ENCODE measurements at regions not wholly inside any gene's neighbourhood (a gene's known extent, or its start where the extent isn't known, plus 50 kb on each side); places are given as distances from the start of the nearest gene placed in this dataset.
"Not testable (repeated sequence)": the region's sequence is repeated elsewhere in the genome, so short reads cannot be mapped to it uniquely, and the experiment has no call there.

DNA sequence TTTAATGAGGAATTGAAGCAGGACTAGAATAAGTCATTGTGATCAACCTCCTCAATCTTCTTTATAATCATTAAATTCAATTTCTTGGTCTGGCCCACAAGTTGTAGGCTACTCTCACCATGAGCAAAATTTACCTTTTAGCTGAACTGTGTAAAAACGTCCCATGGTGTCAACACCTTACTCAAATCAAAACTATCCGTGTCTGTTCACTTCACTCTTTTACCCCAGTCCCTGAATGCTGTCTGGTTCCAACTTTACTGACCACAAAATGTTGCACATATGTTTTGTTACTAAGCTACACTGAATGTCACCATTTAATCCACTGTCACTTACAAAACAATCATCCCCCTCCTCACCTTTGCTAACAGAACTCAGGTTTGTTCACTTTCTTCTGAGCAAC, 951.6 kb upstream of the SLC39A10 start:
- Histone ChIP-seq H3K4me3 (ENCODE audit: low read depth, low read length) (no peak overlapping the region), H3K27me3 (ENCODE audit: control insufficient read depth, insufficient read depth, low read length) (no peaks in the 10 kb centered on the region), H3K36me3 (ENCODE audit: control insufficient read depth, insufficient read depth, low read length) (no peaks in the 10 kb centered on the region), H3K4me1 (ENCODE audit: control insufficient read depth, insufficient read depth, low read length) (no peaks in the 10 kb centered on the region), H3K9me3 (ENCODE audit: control insufficient read depth, insufficient read depth, low read length) (no peaks in the 10 kb centered on the region), H3K27ac (ENCODE audit: low read depth, low read length) (no peak overlapping the region)
- DNase-seq (ENCODE audit: low read depth in 4 of 6, low spot score in 6 of 6) = no peak
- 91% methylated on average over 2 of the region's 2 CpGs for WGBS (ENCODE audit: insufficient coverage)

- no peak for DNase-seq (ENCODE audit: low read depth in 4 of 6, low spot score in 6 of 6)
- H3K36me3 ChIP-seq (ENCODE audit: control insufficient read depth, insufficient read depth, low read length) = no peaks in the 10 kb centered on the region
- H3K4me3 ChIP-seq (ENCODE audit: low read depth, low read length) = no peak overlapping the region
- no peaks in the 10 kb centered on the region for H3K9me3 ChIP-seq (ENCODE audit: control insufficient read depth, insufficient read depth, low read length)
- H3K27ac ChIP-seq (ENCODE audit: low read depth, low read length) = no peak overlapping the region
- no peaks in the 10 kb centered on the region for H3K4me1 ChIP-seq (ENCODE audit: control insufficient read depth, insufficient read depth, low read length)
- no peaks in the 10 kb centered on the region for H3K27me3 ChIP-seq (ENCODE audit: control insufficient read depth, insufficient read depth, low read length)
Measured at GRCh38 chr2:194700726-194701125, 956.3 kb upstream of the SLC39A10 start.

DNA sequence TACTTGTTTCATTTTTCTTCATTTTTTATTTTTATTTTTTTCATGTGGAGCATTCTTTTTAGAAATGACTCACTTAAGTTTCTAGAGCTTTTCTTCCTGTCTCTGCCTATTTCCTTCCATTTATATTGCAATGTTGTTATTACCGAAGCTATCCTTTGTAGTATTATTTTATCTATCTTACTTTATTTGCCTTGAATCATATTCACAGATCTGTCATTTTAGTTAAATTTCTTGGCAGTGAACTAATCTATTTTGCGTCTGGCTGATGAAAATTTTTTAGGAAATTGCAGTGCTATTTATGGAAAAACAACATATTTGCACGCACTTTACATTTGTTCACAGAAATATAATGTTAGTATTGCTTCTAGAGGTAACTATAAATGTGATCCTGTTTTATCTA, 956.9 kb upstream of the SLC39A10 start:
- Histone ChIP-seq H3K4me1 (ENCODE audit: control insufficient read depth, insufficient read depth, low read length) (no peaks in the 10 kb centered on the region), H3K4me3 (ENCODE audit: low read depth, low read length) (no peak overlapping the region), H3K9me3 (ENCODE audit: control insufficient read depth, insufficient read depth, low read length) (no peaks in the 10 kb centered on the region), H3K36me3 (ENCODE audit: control insufficient read depth, insufficient read depth, low read length) (no peaks in the 10 kb centered on the region), H3K27me3 (ENCODE audit: control insufficient read depth, insufficient read depth, low read length) (no peaks in the 10 kb centered on the region), H3K27ac (ENCODE audit: low read depth, low read length) (no peak overlapping the region)
- WGBS (ENCODE audit: insufficient coverage) = no CpG with 5 or more reads among the region's 3 CpGs
- DNase-seq (ENCODE audit: low read depth in 4 of 6, low spot score in 6 of 6) = no peak

DNA sequence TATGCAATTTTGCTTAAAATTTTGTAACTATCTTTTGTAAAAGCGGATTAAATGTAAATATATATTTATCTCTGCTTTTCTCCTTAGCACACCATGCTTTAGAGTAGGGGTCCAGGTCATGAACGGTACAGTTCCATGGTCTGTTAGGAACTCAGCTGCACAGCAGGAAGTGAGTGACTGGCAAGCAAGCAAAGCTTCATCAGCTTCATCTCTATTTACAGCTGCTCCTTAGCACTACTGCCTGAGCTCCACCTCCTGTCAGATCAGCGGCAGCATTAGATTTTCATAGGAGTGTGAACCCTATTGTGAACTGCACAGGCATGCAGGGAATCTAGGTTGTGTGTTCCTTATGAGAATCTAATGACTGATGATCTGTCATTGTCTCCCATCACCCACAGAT, 959.0 kb upstream of the SLC39A10 start:
- H3K27ac ChIP-seq (ENCODE audit: low read depth, low read length) = no peak overlapping the region
- H3K36me3 ChIP-seq (ENCODE audit: control insufficient read depth, insufficient read depth, low read length) = no peaks in the 10 kb centered on the region
- 57% methylated on average over 2 of the region's 3 CpGs for WGBS (ENCODE audit: insufficient coverage)

DNA sequence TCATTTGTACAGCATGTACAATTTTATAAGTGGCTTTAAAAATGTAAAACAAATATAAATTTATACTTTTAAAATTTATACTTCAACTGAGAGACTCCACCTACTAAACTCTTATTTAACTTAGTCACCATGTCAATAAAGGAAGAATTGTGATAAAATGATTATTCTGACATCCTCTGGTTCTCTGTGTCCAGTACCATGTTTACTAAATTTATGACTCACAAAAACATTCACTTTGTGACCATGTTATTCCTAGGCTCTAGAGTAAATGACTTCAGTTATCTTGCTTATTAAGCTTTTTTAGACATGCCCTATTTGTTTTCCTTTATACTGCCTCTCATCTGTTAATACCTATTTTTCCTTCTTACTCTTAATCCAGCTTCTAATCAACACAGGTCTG, 959.6 kb upstream of the SLC39A10 start:
- DNase-seq (ENCODE audit: low read depth in 4 of 6, low spot score in 6 of 6) = no peak
- Histone ChIP-seq H3K36me3 (ENCODE audit: control insufficient read depth, insufficient read depth, low read length) (no peaks in the 10 kb centered on the region), H3K9me3 (ENCODE audit: control insufficient read depth, insufficient read depth, low read length) (no peaks in the 10 kb centered on the region), H3K4me1 (ENCODE audit: control insufficient read depth, insufficient read depth, low read length) (no peaks in the 10 kb centered on the region), H3K4me3 (ENCODE audit: low read depth, low read length) (no peak overlapping the region), H3K27ac (ENCODE audit: low read depth, low read length) (no peak overlapping the region), H3K27me3 (ENCODE audit: control insufficient read depth, insufficient read depth, low read length) (no peaks in the 10 kb centered on the region)

More for the DNA sequence above, 959.0 kb upstream of the SLC39A10 start:
- no peaks in the 10 kb centered on the region for H3K9me3 ChIP-seq (ENCODE audit: control insufficient read depth, insufficient read depth, low read length)
- no peaks in the 10 kb centered on the region for H3K4me1 ChIP-seq (ENCODE audit: control insufficient read depth, insufficient read depth, low read length)
- no peak for DNase-seq (ENCODE audit: low read depth in 4 of 6, low spot score in 6 of 6)
- no peaks in the 10 kb centered on the region for H3K27me3 ChIP-seq (ENCODE audit: control insufficient read depth, insufficient read depth, low read length)
- H3K4me3 ChIP-seq (ENCODE audit: low read depth, low read length) = no peak overlapping the region

DNA sequence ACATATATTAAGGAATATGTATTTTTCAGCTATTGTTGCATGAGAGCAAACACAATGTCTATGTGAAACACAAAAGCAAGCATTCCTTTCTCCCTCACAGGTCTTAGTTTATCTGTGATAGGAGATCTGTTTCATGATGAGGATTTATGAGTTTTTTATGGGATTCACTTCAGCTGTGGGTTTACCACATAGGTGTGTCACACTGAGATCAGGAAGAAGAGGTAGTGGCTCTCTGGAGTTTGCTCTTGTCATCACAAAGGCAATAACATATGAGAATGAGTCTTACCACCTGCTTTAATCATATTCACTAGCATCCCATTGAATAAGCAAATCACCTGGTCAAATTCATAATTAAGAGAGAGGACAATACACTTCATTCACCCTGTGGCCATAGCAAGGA, 960.3 kb upstream of the SLC39A10 start:
- H3K4me3 ChIP-seq (ENCODE audit: low read depth, low read length) = no peak overlapping the region
- H3K9me3 ChIP-seq (ENCODE audit: control insufficient read depth, insufficient read depth, low read length) = no peaks in the 10 kb centered on the region
- H3K4me1 ChIP-seq (ENCODE audit: control insufficient read depth, insufficient read depth, low read length) = no peaks in the 10 kb centered on the region
- no peaks in the 10 kb centered on the region for H3K36me3 ChIP-seq (ENCODE audit: control insufficient read depth, insufficient read depth, low read length)
- no peaks in the 10 kb centered on the region for H3K27me3 ChIP-seq (ENCODE audit: control insufficient read depth, insufficient read depth, low read length)
- no peak for DNase-seq (ENCODE audit: low read depth in 4 of 6, low spot score in 6 of 6)
- H3K27ac ChIP-seq (ENCODE audit: low read depth, low read length) = no peak overlapping the region

DNA sequence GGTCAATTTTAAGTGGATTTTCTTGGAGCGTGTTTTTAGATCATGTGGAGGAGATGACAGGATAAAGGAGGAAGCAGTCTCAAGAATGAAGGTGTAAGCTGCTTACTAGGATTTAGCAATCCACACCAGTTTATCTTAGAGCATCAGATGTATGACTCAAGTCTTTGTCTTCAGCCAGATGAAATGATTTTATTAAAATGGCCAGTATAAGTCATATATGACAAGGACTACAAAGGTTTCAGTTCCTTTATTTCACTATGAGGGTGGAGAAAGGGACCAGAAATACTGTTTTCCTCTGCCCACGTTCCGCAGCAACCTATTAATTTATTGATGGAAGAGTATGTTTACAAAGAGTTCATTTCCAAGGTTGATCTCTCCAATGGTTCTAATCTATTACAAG, 970.5 kb upstream of the SLC39A10 start:
- Histone ChIP-seq H3K27me3 (ENCODE audit: control insufficient read depth, insufficient read depth, low read length) (no peaks in the 10 kb centered on the region), H3K4me1 (ENCODE audit: control insufficient read depth, insufficient read depth, low read length) (no peaks in the 10 kb centered on the region), H3K4me3 (ENCODE audit: low read depth, low read length) (no peak overlapping the region), H3K27ac (ENCODE audit: low read depth, low read length) (no peak overlapping the region), H3K36me3 (ENCODE audit: control insufficient read depth, insufficient read depth, low read length) (no peaks in the 10 kb centered on the region), H3K9me3 (ENCODE audit: control insufficient read depth, insufficient read depth, low read length) (no peaks in the 10 kb centered on the region)
- no peak for DNase-seq (ENCODE audit: low read depth in 4 of 6, low spot score in 6 of 6)
- WGBS (ENCODE audit: insufficient coverage) = no CpG with 5 or more reads among the region's 3 CpGs

- no peaks in the 10 kb centered on the region for H3K4me1 ChIP-seq (ENCODE audit: control insufficient read depth, insufficient read depth, low read length)
- H3K4me3 ChIP-seq (ENCODE audit: low read depth, low read length) = no peak overlapping the region
- WGBS (ENCODE audit: insufficient coverage) = no CpG with 5 or more reads among the region's 1 CpG
- no peak for DNase-seq (ENCODE audit: low read depth in 4 of 6, low spot score in 6 of 6)
- no peaks in the 10 kb centered on the region for H3K36me3 ChIP-seq (ENCODE audit: control insufficient read depth, insufficient read depth, low read length)
- H3K9me3 ChIP-seq (ENCODE audit: control insufficient read depth, insufficient read depth, low read length) = no peaks in the 10 kb centered on the region
- H3K27me3 ChIP-seq (ENCODE audit: control insufficient read depth, insufficient read depth, low read length) = no peaks in the 10 kb centered on the region
- no peak overlapping the region for H3K27ac ChIP-seq (ENCODE audit: low read depth, low read length)
Measured at GRCh38 chr2:194674043-194674442, 983.0 kb upstream of the SLC39A10 start.

- H3K9me3 ChIP-seq (ENCODE audit: control insufficient read depth, insufficient read depth, low read length) = no peaks in the 10 kb centered on the region
- H3K4me1 ChIP-seq (ENCODE audit: control insufficient read depth, insufficient read depth, low read length) = no peaks in the 10 kb centered on the region
- H3K27me3 ChIP-seq (ENCODE audit: control insufficient read depth, insufficient read depth, low read length) = no peaks in the 10 kb centered on the region
- DNase-seq (ENCODE audit: low read depth in 4 of 6, low spot score in 6 of 6) = no peak
- no peak overlapping the region for H3K4me3 ChIP-seq (ENCODE audit: low read depth, low read length)
- H3K36me3 ChIP-seq (ENCODE audit: control insufficient read depth, insufficient read depth, low read length) = no peaks in the 10 kb centered on the region
- no peak overlapping the region for H3K27ac ChIP-seq (ENCODE audit: low read depth, low read length)
- 100% methylated on average over 2 of the region's 3 CpGs for WGBS (ENCODE audit: insufficient coverage)
Measured at GRCh38 chr2:194672994-194673393, 984.0 kb upstream of the SLC39A10 start.

DNA sequence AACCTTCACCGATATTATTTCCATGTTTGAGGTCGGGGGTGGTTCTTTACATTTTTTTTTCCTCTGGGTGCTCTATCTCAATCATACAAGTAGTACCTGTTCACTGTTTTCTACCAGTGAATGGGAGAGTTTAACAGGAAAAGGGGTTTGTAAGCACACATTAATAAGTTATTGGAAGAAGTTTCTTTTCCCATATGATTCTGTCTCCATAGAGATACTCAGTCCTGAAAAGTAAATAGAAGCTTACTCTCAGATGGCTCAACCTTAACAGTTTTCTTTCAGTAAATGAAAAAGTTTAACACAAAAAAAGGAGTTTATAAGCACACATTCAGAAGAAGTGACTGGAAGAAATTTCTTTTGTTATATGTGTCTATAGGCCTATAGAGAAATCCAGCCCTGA, 995.6 kb upstream of the SLC39A10 start:
- Histone ChIP-seq H3K4me3 (ENCODE audit: low read depth, low read length) (no peak overlapping the region), H3K4me1 (ENCODE audit: control insufficient read depth, insufficient read depth, low read length) (no peaks in the 10 kb centered on the region), H3K9me3 (ENCODE audit: control insufficient read depth, insufficient read depth, low read length) (no peaks in the 10 kb centered on the region), H3K27me3 (ENCODE audit: control insufficient read depth, insufficient read depth, low read length) (no peaks in the 10 kb centered on the region), H3K27ac (ENCODE audit: low read depth, low read length) (no peak overlapping the region), H3K36me3 (ENCODE audit: control insufficient read depth, insufficient read depth, low read length) (no peaks in the 10 kb centered on the region)
- WGBS (ENCODE audit: insufficient coverage) = no CpG with 5 or more reads among the region's 2 CpGs
- DNase-seq (ENCODE audit: low read depth in 4 of 6, low spot score in 6 of 6) = no peak

DNA sequence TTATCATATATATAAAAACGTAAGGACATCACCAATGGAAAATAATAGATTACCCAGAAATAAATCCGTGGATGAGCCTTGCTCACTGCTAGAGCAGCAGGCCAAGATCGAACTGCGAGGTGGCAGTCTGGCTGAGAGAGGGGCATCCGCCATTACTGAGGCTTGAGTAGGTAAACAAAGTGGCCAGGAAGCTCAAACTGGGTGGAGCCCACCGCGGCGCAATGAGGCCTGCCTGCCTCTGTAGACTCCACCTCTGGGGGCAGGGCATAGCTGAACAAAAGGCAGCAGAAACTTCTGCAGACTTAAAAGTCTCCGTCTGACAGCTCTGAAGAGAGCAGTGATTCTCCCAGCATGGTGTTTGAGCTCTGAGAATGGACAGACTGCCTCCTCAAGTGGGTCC, 1018.0 kb upstream of the SLC39A10 start:
- not testable (repeated sequence) for H3K27ac ChIP-seq (ENCODE audit: low read depth, low read length); H3K4me3 ChIP-seq (ENCODE audit: low read depth, low read length)
- 93% methylated on average over 8 of the region's 9 CpGs for WGBS (ENCODE audit: insufficient coverage)

More for the DNA sequence above, 1018.0 kb upstream of the SLC39A10 start:
- not testable (repeated sequence) for H3K9me3 ChIP-seq (ENCODE audit: control insufficient read depth, insufficient read depth, low read length); DNase-seq (ENCODE audit: low read depth in 4 of 6, low spot score in 6 of 6); H3K27me3 ChIP-seq (ENCODE audit: control insufficient read depth, insufficient read depth, low read length); H3K36me3 ChIP-seq (ENCODE audit: control insufficient read depth, insufficient read depth, low read length); H3K4me1 ChIP-seq (ENCODE audit: control insufficient read depth, insufficient read depth, low read length)

Measured in spinal cord (tissue), 9 donors.